ENCODE measurements at regions not wholly inside any gene's neighbourhood (a gene's known extent, or its start where the extent isn't known, plus 50 kb on each side); places are given as distances from the start of the nearest gene placed in this dataset.

DNA sequence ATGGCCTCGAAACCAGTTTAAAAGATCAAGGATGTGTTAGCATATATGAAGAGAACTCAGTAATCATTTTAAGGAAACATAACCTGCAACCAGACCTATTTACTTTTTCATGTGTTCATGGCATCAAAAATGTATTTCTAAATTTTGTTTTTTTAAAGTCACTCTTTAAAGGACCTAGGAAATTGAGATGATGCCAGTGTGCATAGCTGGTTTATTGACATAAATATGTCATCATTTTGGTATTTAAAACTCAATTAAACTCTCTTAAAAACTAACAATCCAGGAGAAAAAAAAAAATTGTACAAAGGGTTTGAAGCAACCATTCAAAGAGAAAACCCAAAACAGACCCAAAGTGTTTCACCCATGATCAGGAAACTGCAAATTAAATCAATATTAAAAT, 198.9 kb upstream of the RND3 start:
- Histone ChIP-seq H3K27ac (ENCODE audit: extremely low read depth, low read depth, low read length) (no peak overlapping the region), H3K4me3 (ENCODE audit: low read depth, low read length) (no peak overlapping the region), H3K4me1 (ENCODE audit: control insufficient read depth, insufficient read depth, low read length) (peaks cover 7% of the 10 kb centered on the region), H3K36me3 (ENCODE audit: control insufficient read depth in 2 of 2, insufficient read depth in 1 of 2, low read length in 2 of 2) (no peaks in the 10 kb centered on the region), H3K9me3 (ENCODE audit: control insufficient read depth, insufficient read depth, low read depth, low read length) (no peaks in the 10 kb centered on the region)
- CTCF ChIA-PET: no interaction called here
- POLR2A ChIA-PET: no interaction called here
- no peak for TF ChIP-seq KLF16 (tag by site-specific recombination; IDR thresholded peaks at IDR 0.05)
- TF ChIP-seq ZNF660 (tag by site-specific recombination; IDR thresholded peaks at IDR 0.05): no peak
- TF ChIP-seq ZIC2 (tag by site-specific recombination; IDR thresholded peaks at IDR 0.05): no peak

DNA sequence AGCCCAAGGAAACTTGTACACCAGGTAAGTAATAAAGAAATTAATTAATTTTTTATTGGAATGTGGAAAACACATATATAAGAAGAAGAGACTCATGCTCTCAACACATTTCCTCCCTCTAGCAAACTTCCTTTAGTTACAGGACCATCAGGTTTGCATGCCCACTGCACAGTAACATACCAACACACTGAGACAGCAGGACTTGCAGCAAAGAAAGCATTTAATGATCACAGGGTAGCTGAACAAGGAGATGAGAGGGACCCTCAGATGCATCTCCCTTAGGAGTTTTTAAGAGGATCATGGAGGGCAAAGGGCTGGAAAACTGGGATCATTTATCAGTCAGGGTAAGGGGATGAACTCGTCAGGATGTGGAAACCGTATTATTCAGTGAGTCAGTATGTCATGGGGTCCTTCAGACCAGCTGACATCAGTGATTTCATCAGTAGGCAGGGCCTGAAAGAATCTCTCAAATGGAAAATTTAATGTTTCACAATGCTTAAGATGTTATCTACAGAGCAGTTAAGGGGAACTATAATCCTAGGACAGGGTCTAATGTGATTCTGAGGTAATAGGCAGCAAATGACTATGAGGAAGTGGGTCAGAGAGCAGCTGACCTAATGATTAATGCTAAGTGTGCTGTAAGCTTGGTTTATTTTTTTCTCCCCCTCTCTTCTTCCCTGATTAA, 193.8 kb upstream of the RND3 start:
- TF ChIP-seq ZSCAN16 (tag by site-specific recombination; IDR thresholded peaks at IDR 0.05) (no peak), KLF16 (tag by site-specific recombination; IDR thresholded peaks at IDR 0.05) (no peak), SP3 (tag by site-specific recombination; IDR thresholded peaks at IDR 0.05) (peak; percentile 47), KLF8 (tag by site-specific recombination; IDR thresholded peaks at IDR 0.05) (no peak), ZBTB21 (tag by site-specific recombination; IDR thresholded peaks at IDR 0.05) (peak; percentile 79), ZNF600 (tag by site-specific recombination; IDR thresholded peaks at IDR 0.05) (no peak), ZNF394 (tag by site-specific recombination; IDR thresholded peaks at IDR 0.05; ENCODE audit: borderline replicate concordance) (peak; percentile 57; the same call in 1 of the 2 replicates), ZNF639 (tag by site-specific recombination; IDR thresholded peaks at IDR 0.05) (peak; percentile 47; the same call in 1 of the 2 replicates), ZNF629 (tag by site-specific recombination; IDR thresholded peaks at IDR 0.05) (peak; percentile 29; the same call in 1 of the 2 replicates), ZNF302 (tag by site-specific recombination; IDR thresholded peaks at IDR 0.05; ENCODE audit: low read depth) (no peak), HIC1 (tag by site-specific recombination; IDR thresholded peaks at IDR 0.05) (peak; percentile 61), SP7 (tag by site-specific recombination; IDR thresholded peaks at IDR 0.05) (0 out of 2 replicates have a peak, but pooled peaks have one; percentile 34), ZNF24 (tag by site-specific recombination; IDR thresholded peaks at IDR 0.05) (no peak), ZNF560 (tag by site-specific recombination; IDR thresholded peaks at IDR 0.05; ENCODE audit: borderline replicate concordance) (no peak), ZNF623 (tag by site-specific recombination; IDR thresholded peaks at IDR 0.05) (no peak), ZBTB17 (tag by site-specific recombination; IDR thresholded peaks at IDR 0.05) (no peak), ZNF19 (tag by site-specific recombination; IDR thresholded peaks at IDR 0.05; ENCODE audit: low read depth) (no peak), SETDB1 (IDR thresholded peaks at IDR 0.05; ENCODE audit: insufficient read length, low read length) (peak; percentile 84), ZNF23 (tag by site-specific recombination; IDR thresholded peaks at IDR 0.05; ENCODE audit: borderline replicate concordance) (no peak), ZNF157 (tag by site-specific recombination; IDR thresholded peaks at IDR 0.05) (no peak), ZNF324 (tag by site-specific recombination; IDR thresholded peaks at IDR 0.05) (no peak), ZNF366 (tag by site-specific recombination; conservative IDR thresholded peaks at IDR 0.05) (peak; percentile 69), TRIM28 (IDR thresholded peaks at IDR 0.05; ENCODE audit: borderline replicate concordance, low read length) (0 out of 2 replicates have a peak, but pooled peaks have one; percentile 59), ZNF549 (tag by site-specific recombination; IDR thresholded peaks at IDR 0.05) (no peak), ZNF10 (tag by site-specific recombination; IDR thresholded peaks at IDR 0.05) (no peak), ZNF335 (tag by site-specific recombination; conservative IDR thresholded peaks at IDR 0.05) (0 out of 2 replicates have a peak, but pooled peaks have one; percentile 17), OSR2 (tag by site-specific recombination; IDR thresholded peaks at IDR 0.05) (no peak), ZFHX2 (tag by site-specific recombination; conservative IDR thresholded peaks at IDR 0.05) (no peak), ZEB2 (tag by site-specific recombination; IDR thresholded peaks at IDR 0.05) (no peak)
- TF ChIP-seq, protein P1, sequence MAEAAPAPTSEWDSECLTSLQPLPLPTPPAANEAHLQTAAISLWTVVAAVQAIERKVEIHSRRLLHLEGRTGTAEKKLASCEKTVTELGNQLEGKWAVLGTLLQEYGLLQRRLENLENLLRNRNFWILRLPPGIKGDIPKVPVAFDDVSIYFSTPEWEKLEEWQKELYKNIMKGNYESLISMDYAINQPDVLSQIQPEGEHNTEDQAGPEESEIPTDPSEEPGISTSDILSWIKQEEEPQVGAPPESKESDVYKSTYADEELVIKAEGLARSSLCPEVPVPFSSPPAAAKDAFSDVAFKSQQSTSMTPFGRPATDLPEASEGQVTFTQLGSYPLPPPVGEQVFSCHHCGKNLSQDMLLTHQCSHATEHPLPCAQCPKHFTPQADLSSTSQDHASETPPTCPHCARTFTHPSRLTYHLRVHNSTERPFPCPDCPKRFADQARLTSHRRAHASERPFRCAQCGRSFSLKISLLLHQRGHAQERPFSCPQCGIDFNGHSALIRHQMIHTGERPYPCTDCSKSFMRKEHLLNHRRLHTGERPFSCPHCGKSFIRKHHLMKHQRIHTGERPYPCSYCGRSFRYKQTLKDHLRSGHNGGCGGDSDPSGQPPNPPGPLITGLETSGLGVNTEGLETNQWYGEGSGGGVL (tag by site-specific recombination; IDR thresholded peaks at IDR 0.05): peak; percentile 54
- ChIA-PET CTCF (interaction anchor here (0.6 kb wide), 1 partner anchor 544 kb away, joined by 4 read pairs; no protein-coding TSS in a partner anchor), POLR2A (no interaction called here)
- Histone ChIP-seq H3K4me1 (ENCODE audit: control insufficient read depth, insufficient read depth, low read length) (no peaks in the 10 kb centered on the region), H3K36me3 (ENCODE audit: control insufficient read depth in 2 of 2, insufficient read depth in 1 of 2, low read length in 2 of 2) (no peaks in the 10 kb centered on the region), H3K27ac (ENCODE audit: extremely low read depth, low read depth, low read length) (no peak overlapping the region), H3K9me3 (ENCODE audit: control insufficient read depth, insufficient read depth, low read depth, low read length) (no peaks in the 10 kb centered on the region), H3K4me3 (ENCODE audit: low read depth, low read length) (no peak overlapping the region)

All from HEK293 (cell line).